Breast epithelium (tissue), 4 donors: ENCODE measurements at regions not wholly inside any gene's neighbourhood (a gene's known extent, or its start where the extent isn't known, plus 50 kb on each side); places are given as distances from the start of the nearest gene placed in this dataset.

Experiments
- DNase-seq, 2 donors: peaks; one replicate each; pipeline ENCODE4 v3.0.0-alpha.2; 2019; ENCODE audit warnings: low spot score in 2 of 2
- H3K27ac ChIP-seq, 2 donors: fragments of 200-600 bp; sonication (generic) in 1 of 2; one replicate each; pipeline ENCODE4 v1.5.1; 2016 to 2019; ENCODE audit warnings: mild to moderate bottlenecking in 1 of 2
- H3K27me3 ChIP-seq, 2 donors: fragments of 200-600 bp; sonication (generic) in 1 of 2; one replicate each; pipeline versions ENCODE4 v1.5.1 to v1.6.0; 2017 to 2019; ENCODE audit warnings: control low read depth in 1 of 2, mild to moderate bottlenecking in 1 of 2
- H3K36me3 ChIP-seq: fragments of 200-600 bp; one replicate; pipeline ENCODE4 v1.5.1; 2019
- H3K4me1 ChIP-seq, 2 donors: fragments of 200-600 bp; sonication (generic); one replicate each; pipeline ENCODE4 v1.5.1; 2016 to 2019; ENCODE audit warnings: control low read depth in 1 of 2
- H3K4me3 ChIP-seq, 3 donors: fragments of 200-600 bp; sonication (generic); 1 replicate in 2 of 3; 2 replicates in 1 of 3; pipeline ENCODE4 v1.5.1; 2016 to 2019; ENCODE audit warnings: mild to moderate bottlenecking in 3 of 3, moderate library complexity in 2 of 3
- H3K9me3 ChIP-seq, 2 donors: fragments of 200-600 bp; sonication (generic) in 1 of 2; one replicate each; pipeline ENCODE4 v1.5.1; 2016 to 2019; ENCODE audit warnings: control low read depth in 1 of 2
- CTCF ChIP-seq, 3 donors: fragments of 450-650 bp; IDR thresholded peaks; one replicate each; pipeline ENCODE4 v1.5.1; 2016 to 2017; ENCODE audit warnings: antibody characterized with exemption in 3 of 3, mild to moderate bottlenecking in 3 of 3, moderate library complexity in 3 of 3
- POLR2A ChIP-seq: fragments of 450-650 bp; IDR thresholded peaks from one replicate; pipeline ENCODE4 v1.6.1; 2016; ENCODE audit warnings: antibody characterized with exemption, mild to moderate bottlenecking, moderate library complexity
- POLR2AphosphoS5 ChIP-seq, 3 donors: sonication (generic); formaldehyde crosslinking; IDR thresholded peaks; one replicate each; pipeline ENCODE4 v1.6.1; 2017; ENCODE audit warnings: antibody characterized with exemption in 3 of 3
- intact Hi-C: fragments of 100-400 bp; cut with DNase I; formaldehyde crosslinking; loops from one replicate; pipeline ENCODE4 v1.15.1; 2023; ENCODE audit warnings: low total_unique reads

GRCh38 chr10:20355915-20356314 is 539.7 kb downstream of the PLXDC2 start:
- H3K9me3 ChIP-seq = no peaks in the 10 kb centered on the region
- no peaks in the 10 kb centered on the region for H3K27me3 ChIP-seq
- intact Hi-C loops = no loop called here
- H3K4me1 ChIP-seq = no peaks in the 10 kb centered on the region
- no peak for DNase-seq
- H3K36me3 ChIP-seq = no peaks in the 10 kb centered on the region
- no peak overlapping the region for H3K27ac ChIP-seq
- no peak overlapping the region for H3K4me3 ChIP-seq
- TF ChIP-seq POLR2AphosphoS5 (IDR thresholded peaks at IDR 0.05) (no peak), POLR2A (no peak), CTCF (IDR thresholded peaks at IDR 0.05) (no peak)

GRCh38 chr10:20355011-20355410 is 538.8 kb downstream of the PLXDC2 start:
- H3K36me3 ChIP-seq = no peaks in the 10 kb centered on the region
- no peak overlapping the region for H3K27ac ChIP-seq
- H3K4me3 ChIP-seq = no peak overlapping the region
- intact Hi-C loops = no loop called here
- H3K9me3 ChIP-seq = no peaks in the 10 kb centered on the region
- DNase-seq = no peak
- H3K27me3 ChIP-seq = no peaks in the 10 kb centered on the region
- TF ChIP-seq CTCF (IDR thresholded peaks at IDR 0.05) = no peak
- no peaks in the 10 kb centered on the region for H3K4me1 ChIP-seq

- H3K27ac ChIP-seq = no peak overlapping the region
- H3K4me1 ChIP-seq = no peaks in the 10 kb centered on the region
- H3K9me3 ChIP-seq = no peaks in the 10 kb centered on the region
- H3K4me3 ChIP-seq = no peak overlapping the region
- DNase-seq = no peak
- no peaks in the 10 kb centered on the region for H3K27me3 ChIP-seq
- intact Hi-C loops = no loop called here
- TF ChIP-seq POLR2A = no peak
- no peaks in the 10 kb centered on the region for H3K36me3 ChIP-seq
Measured at GRCh38 chr10:20354166-20354565, 537.9 kb downstream of the PLXDC2 start.

GRCh38 chr10:20350509-20350908 is 534.3 kb downstream of the PLXDC2 start:
- no peak for TF ChIP-seq CTCF (IDR thresholded peaks at IDR 0.05)
- no peak for TF ChIP-seq POLR2A
- TF ChIP-seq POLR2AphosphoS5 (IDR thresholded peaks at IDR 0.05) = no peak

GRCh38 chr10:20343036-20343435 is 526.8 kb downstream of the PLXDC2 start:
- intact Hi-C loops = no loop called here
- no peak for DNase-seq
- Histone ChIP-seq H3K36me3 (no peaks in the 10 kb centered on the region), H3K4me3 (no peak overlapping the region), H3K27me3 (no peaks in the 10 kb centered on the region), H3K4me1 (no peaks in the 10 kb centered on the region), H3K27ac (no peak overlapping the region), H3K9me3 (peaks cover 0 to 6% of the 10 kb centered on the region in 2 donors)
- TF ChIP-seq CTCF (IDR thresholded peaks at IDR 0.05) (no peak), POLR2AphosphoS5 (IDR thresholded peaks at IDR 0.05) (no peak), POLR2A (no peak)

More at GRCh38 chr10:20350509-20350908, 534.3 kb downstream of the PLXDC2 start:
- Histone ChIP-seq H3K27me3 (no peaks in the 10 kb centered on the region), H3K36me3 (no peaks in the 10 kb centered on the region), H3K4me1 (no peaks in the 10 kb centered on the region), H3K9me3 (no peaks in the 10 kb centered on the region), H3K27ac (no peak overlapping the region), H3K4me3 (no peak overlapping the region)
- intact Hi-C loops = no loop called here
- no peak for DNase-seq
